GM18873 (cell line): ENCODE measurements at regions not wholly inside any gene's neighbourhood (a gene's known extent, or its start where the extent isn't known, plus 50 kb on each side); places are given as distances from the start of the nearest gene placed in this dataset.
"Not testable (repeated sequence)": the region's sequence is repeated elsewhere in the genome, so short reads cannot be mapped to it uniquely, and the experiment has no call there.

Experiments
- ATAC-seq: cut with Tn5 transposase; IDR thresholded peaks from one replicate; pipeline ENCODE4 v1.9.1; 2021; ENCODE audit warnings: mild to moderate bottlenecking, moderate library complexity, moderate number of reproducible peaks; ENCODE audit not compliant: unreplicated experiment, low FRiP score

DNA sequence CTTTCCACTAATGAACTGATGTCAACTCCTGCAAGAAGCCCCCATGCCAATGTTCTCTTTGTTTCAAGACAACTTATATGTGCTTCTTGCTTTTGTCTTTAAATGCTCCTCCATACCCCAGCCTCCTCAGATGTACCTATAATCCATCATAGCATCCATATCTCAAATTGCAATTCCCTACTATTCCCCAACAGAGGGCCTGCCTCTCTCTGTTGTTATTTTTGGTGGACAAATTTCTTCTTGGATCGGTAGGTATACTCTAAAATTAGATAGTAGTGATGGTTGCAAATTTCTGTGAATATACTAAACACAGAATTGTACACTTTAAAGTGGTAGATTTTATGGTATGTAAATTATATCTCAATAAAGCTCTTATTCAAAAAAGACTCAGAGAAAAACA lies 820.1 kb downstream of the METTL4 start:
- no peak for ATAC-seq

DNA sequence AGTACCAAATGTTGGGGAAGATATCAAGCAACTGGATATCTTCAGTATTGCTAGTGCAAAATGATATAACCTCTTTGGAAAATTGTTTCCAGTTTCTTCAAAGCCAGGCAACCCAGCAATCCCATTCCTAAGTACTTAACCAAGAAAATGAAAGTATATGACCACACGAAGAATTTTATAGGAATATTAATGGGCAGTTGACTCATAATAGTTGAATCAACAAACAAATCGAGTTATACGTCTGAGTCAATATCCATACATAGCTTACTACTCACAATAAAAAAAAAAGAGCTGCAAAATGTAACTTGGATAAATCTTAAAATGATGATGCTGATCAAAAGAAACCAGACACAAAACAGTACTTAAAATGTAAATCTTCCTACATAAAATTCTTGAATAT lies 810.4 kb downstream of the METTL4 start:
- no peak for ATAC-seq

GRCh38 chr18:1774261-1774660 lies 797.0 kb downstream of the METTL4 start:
- ATAC-seq = no peak

- no peak for ATAC-seq
Measured at GRCh38 chr18:1777843-1778242, 793.5 kb downstream of the METTL4 start.

- no peak for ATAC-seq
Measured at GRCh38 chr18:1778496-1779178, 792.7 kb downstream of the METTL4 start.

DNA sequence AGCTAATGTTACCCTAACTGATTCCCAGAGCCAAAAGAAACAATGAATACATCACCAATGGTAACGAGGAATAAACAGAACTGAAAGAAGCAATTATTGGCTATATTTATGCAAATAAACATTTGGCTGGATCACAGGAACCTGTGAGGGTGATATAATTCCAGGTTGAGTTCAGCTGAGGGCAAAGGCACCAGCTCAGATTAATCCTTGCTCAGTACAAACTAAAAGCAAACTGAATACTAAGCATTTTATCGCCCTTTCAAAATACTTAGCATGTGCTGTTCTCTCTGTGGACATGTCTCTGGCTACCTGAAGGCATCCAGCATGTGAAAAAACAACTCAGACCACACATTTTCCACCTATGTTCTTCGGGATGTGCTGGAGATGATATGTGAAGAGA lies 791.7 kb downstream of the METTL4 start:
- ATAC-seq = no peak

- no peak for ATAC-seq
Measured at GRCh38 chr18:1784113-1784512, 787.2 kb downstream of the METTL4 start.

- ATAC-seq = not testable (repeated sequence)
Measured at GRCh38 chr18:1785980-1786379, 785.3 kb downstream of the METTL4 start.

DNA sequence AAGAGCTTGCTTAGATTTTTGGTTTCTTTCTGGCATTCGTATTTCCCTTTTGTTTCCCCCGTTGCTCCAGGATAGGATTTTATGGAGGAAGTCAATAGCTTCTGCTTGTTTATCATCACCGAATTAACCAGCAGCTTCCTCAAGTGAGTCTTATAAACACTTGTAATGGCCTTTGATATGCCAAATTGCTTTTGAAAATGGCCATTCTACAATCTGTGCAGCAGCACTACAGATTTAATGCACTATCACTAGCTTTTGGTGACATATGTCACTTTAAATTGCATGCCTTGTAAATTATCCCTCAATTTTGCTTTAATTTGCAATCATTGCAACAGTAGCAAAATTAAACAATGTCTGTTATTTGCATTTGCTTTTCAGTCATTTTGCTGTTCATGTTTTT lies 774.7 kb downstream of the METTL4 start:
- no peak for ATAC-seq

- ATAC-seq = no peak
Measured at GRCh38 chr18:1797235-1797634, 774.1 kb downstream of the METTL4 start.

DNA sequence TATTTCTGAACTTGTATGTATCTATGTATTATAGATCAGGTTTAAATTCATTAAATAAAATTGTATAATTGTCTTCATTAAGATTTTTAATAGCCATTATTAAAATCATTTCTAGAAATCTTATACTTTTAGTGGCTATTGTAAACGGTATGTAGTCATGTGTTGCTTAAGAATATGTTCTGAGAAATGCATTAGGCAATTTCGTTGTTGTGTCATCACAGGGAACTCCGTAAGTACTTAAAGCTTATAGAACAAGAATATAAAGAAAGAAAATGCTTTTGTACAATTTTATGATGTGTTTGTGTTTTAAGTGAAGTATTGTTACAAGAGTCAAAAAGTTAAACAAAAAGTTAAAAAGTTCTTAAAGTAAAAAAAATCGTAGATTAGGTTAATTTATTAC lies 765.8 kb downstream of the METTL4 start:
- no peak for ATAC-seq

DNA sequence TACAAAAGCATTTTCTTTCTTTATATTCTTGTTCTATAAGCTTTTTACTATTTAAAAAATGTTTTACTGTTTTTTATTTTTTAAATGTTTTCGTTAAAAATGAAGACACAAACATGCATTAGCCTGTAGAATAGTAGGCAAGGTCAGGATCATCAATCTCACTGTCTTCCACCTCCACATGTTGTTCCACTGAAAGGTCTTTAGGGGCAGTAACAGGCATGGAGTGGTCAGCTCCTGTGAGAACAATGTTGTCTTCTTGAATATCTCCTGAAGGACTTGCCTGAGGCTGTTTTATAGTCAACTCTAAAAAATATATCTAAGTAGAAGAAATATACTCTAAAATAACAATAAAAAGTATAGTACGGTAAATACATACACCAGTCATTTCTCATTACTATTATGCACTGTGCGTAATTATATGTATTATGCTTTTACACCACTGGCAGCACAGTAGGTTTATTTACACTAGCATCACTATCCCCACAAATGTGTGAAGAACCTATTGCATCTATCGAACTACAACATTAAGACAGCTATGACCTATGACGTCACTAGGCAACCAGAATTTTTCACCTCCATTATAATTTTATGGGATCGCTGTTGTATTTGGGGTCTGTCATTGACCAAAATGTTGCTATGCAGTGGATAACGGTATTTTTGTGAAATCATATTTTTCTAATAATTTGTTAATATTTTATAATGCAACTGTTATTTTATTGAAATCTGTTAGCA lies 764.3 kb downstream of the METTL4 start:
- no peak for ATAC-seq

GRCh38 chr18:1811282-1811681 lies 760.0 kb downstream of the METTL4 start:
- ATAC-seq = no peak

DNA sequence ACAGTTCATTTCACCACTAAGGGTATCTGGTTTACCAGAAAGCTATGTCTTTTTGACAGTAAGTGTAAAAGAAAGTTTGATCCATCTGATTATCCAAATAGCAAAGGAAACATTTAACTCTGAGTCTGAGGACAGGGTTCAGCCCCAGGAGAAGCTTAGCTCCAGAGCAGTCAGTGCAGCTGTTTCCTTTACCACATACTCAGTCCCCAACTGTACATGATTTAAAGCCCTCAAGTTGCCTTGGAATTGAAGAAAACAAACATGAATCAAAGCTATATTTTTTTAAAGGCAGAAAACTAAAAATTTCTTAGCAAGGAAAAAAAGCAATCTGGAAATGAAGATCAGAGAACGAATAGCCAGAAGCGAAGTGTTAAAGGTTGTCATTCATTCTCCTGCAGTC lies 746.0 kb downstream of the METTL4 start:
- no peak for ATAC-seq

DNA sequence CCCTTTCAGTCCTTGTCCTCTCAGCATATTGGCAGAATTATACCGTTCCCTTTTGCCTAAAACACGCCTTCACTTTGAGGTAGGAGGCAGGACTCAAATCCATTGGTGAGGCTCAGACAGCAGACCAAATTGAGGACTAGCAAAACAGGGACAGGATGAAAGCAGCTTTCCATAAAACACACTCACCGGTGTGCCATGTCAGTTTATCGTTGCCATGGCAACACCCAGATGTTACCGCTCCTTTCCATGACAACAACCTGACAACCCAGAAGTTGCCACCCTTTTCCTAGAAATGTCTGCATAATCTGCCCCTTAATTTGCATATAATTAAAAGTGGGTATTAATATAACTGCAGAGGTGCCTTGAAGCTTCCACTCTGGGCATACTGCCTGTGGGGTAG lies 730.4 kb downstream of the METTL4 start:
- no peak for ATAC-seq

GRCh38 chr18:1846640-1847039 lies 724.7 kb downstream of the METTL4 start:
- ATAC-seq = no peak

DNA sequence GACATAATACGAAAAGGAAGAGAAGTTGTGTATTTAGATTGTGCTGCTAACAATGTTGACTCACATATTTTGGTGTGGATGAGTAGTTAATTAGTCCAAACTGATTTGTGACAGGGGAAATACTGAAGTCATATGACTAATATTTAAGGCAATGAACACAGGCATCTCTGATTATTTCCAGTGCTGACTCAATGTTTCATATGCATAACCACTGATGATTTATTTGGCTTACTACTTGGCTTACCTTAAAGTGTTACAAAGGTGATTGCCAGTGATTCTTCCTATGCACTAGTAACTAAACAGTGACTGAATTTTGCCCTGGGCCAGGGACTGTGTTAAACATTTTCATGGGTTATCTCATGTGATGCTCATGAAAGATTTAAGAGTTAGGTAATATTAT lies 722.6 kb downstream of the METTL4 start:
- no peak for ATAC-seq

- no peak for ATAC-seq
Measured at GRCh38 chr18:1849386-1849785, 721.9 kb downstream of the METTL4 start.

GRCh38 chr18:1857281-1857680 lies 714.0 kb downstream of the METTL4 start:
- not testable (repeated sequence) for ATAC-seq

DNA sequence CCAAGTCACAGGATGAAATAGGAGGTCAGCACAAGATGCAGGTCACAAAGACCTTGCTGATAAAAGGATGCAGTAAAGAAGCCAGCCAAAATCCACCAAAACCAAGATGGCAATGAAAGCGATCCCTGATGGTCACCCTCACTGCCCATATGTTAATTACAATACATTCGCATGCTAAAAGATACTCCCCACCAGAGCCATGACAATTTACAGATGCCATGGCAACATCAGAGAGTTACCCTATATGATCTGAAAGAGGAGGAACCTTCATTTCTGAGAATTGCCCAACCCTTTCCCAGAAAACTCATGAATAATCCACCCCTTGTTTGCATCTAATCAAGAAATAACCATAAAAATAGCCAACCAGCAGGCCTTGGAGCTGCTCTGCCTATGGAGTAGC lies 709.8 kb downstream of the METTL4 start:
- ATAC-seq = no peak

- ATAC-seq = no peak
Measured at GRCh38 chr18:1865869-1866268, 705.4 kb downstream of the METTL4 start.

GRCh38 chr18:1872274-1872673 lies 699.0 kb downstream of the METTL4 start:
- ATAC-seq = no peak
